Adrenal gland (tissue), 5 donors: ENCODE measurements at regions not wholly inside any gene's neighbourhood (a gene's known extent, or its start where the extent isn't known, plus 50 kb on each side); places are given as distances from the start of the nearest gene placed in this dataset.

Source experiments
- POLR2A ChIP-seq, 2 donors: fragments of 450-650 bp; IDR thresholded peaks; one replicate each; pipeline ENCODE4 v1.6.1; 2017; ENCODE audit warnings: antibody characterized with exemption in 2 of 2, mild to moderate bottlenecking in 2 of 2, moderate library complexity in 1 of 2
- TF ChIP-seq, protein P1 (sequence below), 6 experiments: fragments of 450-650 bp in 4 of 6; fragments of 200-600 bp in 2 of 6; sonication (generic) in 1 of 6; IDR thresholded peaks; 1 replicate in 5 of 6; 2 replicates in 1 of 6; pipeline versions ENCODE4 v1.5.1 to v1.8.0; 2016 to 2021; ENCODE audit warnings: antibody characterized with exemption in 6 of 6, mild to moderate bottlenecking in 2 of 6, moderate library complexity in 1 of 6
- donor health status: DM: no; HTN: no; CAD: no.

DNA sequence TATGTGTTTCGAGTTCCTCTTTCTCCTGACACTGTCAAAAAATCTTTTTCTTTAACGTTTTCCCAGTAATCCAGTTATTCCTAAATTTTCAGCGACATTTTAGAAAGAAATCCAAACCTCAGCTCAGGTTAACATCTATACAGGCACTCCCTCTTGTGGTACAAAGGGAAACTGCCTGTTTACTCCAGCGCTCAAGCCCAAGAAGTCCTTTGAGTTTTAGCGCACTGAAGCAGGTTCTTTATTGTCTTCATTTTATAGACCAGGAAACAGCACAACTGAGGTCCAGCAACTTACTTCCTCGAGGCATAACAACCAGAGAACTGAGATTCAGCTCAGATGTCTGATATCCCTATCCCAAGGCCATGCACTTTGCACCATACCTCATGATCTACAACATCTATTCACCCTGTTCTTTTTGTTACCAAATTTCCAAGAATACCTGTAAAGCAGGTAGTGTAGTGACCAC lies 287.2 kb upstream of the MKLN1 start:
- TF ChIP-seq, protein P1, sequence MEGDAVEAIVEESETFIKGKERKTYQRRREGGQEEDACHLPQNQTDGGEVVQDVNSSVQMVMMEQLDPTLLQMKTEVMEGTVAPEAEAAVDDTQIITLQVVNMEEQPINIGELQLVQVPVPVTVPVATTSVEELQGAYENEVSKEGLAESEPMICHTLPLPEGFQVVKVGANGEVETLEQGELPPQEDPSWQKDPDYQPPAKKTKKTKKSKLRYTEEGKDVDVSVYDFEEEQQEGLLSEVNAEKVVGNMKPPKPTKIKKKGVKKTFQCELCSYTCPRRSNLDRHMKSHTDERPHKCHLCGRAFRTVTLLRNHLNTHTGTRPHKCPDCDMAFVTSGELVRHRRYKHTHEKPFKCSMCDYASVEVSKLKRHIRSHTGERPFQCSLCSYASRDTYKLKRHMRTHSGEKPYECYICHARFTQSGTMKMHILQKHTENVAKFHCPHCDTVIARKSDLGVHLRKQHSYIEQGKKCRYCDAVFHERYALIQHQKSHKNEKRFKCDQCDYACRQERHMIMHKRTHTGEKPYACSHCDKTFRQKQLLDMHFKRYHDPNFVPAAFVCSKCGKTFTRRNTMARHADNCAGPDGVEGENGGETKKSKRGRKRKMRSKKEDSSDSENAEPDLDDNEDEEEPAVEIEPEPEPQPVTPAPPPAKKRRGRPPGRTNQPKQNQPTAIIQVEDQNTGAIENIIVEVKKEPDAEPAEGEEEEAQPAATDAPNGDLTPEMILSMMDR (IDR thresholded peaks at IDR 0.05): peak; percentile 77 to 91 (median 84)
- no peak for TF ChIP-seq POLR2A (IDR thresholded peaks at IDR 0.05)
